ENCODE measurements at regions not wholly inside any gene's neighbourhood (a gene's known extent, or its start where the extent isn't known, plus 50 kb on each side); places are given as distances from the start of the nearest gene placed in this dataset.

GRCh38 chr3:40660554-40660953 is 135.8 kb downstream of the ZNF621 start:
- no peak overlapping the region for H3K27ac ChIP-seq
- no peaks in the 10 kb centered on the region for H3K4me1 ChIP-seq
- 95 to 96% methylated on average over 1 of the region's 1 CpG for WGBS, 2 donors
- intact Hi-C loops (cut with DNase I), result no loop called here
- TF ChIP-seq, protein P1, sequence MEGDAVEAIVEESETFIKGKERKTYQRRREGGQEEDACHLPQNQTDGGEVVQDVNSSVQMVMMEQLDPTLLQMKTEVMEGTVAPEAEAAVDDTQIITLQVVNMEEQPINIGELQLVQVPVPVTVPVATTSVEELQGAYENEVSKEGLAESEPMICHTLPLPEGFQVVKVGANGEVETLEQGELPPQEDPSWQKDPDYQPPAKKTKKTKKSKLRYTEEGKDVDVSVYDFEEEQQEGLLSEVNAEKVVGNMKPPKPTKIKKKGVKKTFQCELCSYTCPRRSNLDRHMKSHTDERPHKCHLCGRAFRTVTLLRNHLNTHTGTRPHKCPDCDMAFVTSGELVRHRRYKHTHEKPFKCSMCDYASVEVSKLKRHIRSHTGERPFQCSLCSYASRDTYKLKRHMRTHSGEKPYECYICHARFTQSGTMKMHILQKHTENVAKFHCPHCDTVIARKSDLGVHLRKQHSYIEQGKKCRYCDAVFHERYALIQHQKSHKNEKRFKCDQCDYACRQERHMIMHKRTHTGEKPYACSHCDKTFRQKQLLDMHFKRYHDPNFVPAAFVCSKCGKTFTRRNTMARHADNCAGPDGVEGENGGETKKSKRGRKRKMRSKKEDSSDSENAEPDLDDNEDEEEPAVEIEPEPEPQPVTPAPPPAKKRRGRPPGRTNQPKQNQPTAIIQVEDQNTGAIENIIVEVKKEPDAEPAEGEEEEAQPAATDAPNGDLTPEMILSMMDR (IDR thresholded peaks at IDR 0.05), result no peak
- no peak for TF ChIP-seq POLR2A (IDR thresholded peaks at IDR 0.05)
- no peaks in the 10 kb centered on the region for H3K36me3 ChIP-seq
- no peaks in the 10 kb centered on the region for H3K9me3 ChIP-seq
- no peak overlapping the region for H3K4me3 ChIP-seq (replicated peaks in 1 of 3)
- no peak for DNase-seq
- no peaks in the 10 kb centered on the region for H3K27me3 ChIP-seq

DNA sequence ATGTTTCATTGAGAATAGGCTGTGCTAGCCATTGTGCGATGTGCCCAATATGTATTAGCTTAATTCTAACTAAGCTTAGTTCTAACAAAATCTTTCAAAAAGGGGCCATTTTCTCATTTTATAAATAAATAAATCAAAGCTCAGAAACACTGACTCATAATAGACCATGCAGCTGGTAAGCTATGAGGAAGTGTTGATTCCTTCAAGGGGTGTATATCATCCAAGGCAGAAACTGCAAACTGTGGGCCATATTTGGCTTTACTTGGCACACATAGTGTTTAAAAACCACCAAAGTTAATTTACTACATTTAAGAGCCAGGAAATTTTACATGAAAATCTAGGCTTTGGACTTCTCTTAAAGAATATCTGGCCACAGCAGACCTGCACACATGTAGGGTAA is 136.5 kb downstream of the ZNF621 start:
- no peak for TF ChIP-seq POLR2A (IDR thresholded peaks at IDR 0.05)
- TF ChIP-seq, protein P1 (IDR thresholded peaks at IDR 0.05), result no peak
- Histone ChIP-seq H3K9me3 (no peaks in the 10 kb centered on the region), H3K4me3 (replicated peaks in 1 of 3) (no peak overlapping the region), H3K4me1 (no peaks in the 10 kb centered on the region), H3K36me3 (no peaks in the 10 kb centered on the region), H3K27me3 (no peaks in the 10 kb centered on the region), H3K27ac (no peak overlapping the region)
- intact Hi-C loops (cut with DNase I), result no loop called here
- no peak for DNase-seq
- WGBS, 2 donors, result 97 to 100% methylated on average over 1 of the region's 1 CpG

DNA sequence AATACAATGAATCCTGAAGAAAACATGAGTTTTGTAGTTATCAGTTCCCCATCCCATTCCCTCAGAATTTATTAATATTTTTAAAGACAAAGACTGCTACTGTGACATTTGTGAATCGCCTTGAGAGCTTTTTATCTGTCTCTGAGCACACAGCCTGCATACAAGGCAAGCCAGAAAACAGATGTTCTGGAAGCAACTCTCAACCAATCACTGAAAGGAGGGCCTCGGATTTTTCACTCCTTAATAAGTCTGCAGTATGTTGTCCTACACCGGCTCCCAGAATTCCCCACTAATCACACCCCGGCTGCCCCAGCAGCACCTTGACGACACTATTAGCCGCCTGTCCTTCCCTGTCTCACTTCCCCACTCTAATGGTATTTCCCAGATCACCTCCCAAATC is 138.5 kb downstream of the ZNF621 start:
- intact Hi-C loops (cut with DNase I), result no loop called here
- no peaks in the 10 kb centered on the region for H3K36me3 ChIP-seq
- no peaks in the 10 kb centered on the region for H3K27me3 ChIP-seq
- 84 to 88% methylated on average over 6 of the region's 6 CpGs for whole genome bisulfite sequencing, 2 donors
- no peak overlapping the region for H3K4me3 ChIP-seq (replicated peaks in 1 of 3)
- no peak for DNase-seq
- no peaks in the 10 kb centered on the region for H3K9me3 ChIP-seq
- H3K4me1 ChIP-seq, result no peaks in the 10 kb centered on the region
- no peak overlapping the region for H3K27ac ChIP-seq
- TF ChIP-seq, protein P1 (IDR thresholded peaks at IDR 0.05), result no peak
- no peak for TF ChIP-seq POLR2A (IDR thresholded peaks at IDR 0.05)

- Histone ChIP-seq H3K9me3 (no peaks in the 10 kb centered on the region), H3K27ac (no peak overlapping the region), H3K4me3 (replicated peaks in 1 of 3) (no peak overlapping the region), H3K36me3 (no peaks in the 10 kb centered on the region), H3K27me3 (no peaks in the 10 kb centered on the region), H3K4me1 (no peaks in the 10 kb centered on the region)
- no peak for TF ChIP-seq POLR2A (IDR thresholded peaks at IDR 0.05)
- TF ChIP-seq, protein P1 (IDR thresholded peaks at IDR 0.05), result no peak
- no peak for DNase-seq
- 95 to 96% methylated on average over 5 of the region's 5 CpGs for WGBS, 2 donors
- intact Hi-C loops (cut with DNase I), result no loop called here
Measured at GRCh38 chr3:40669176-40669575, 144.4 kb downstream of the ZNF621 start.

DNA sequence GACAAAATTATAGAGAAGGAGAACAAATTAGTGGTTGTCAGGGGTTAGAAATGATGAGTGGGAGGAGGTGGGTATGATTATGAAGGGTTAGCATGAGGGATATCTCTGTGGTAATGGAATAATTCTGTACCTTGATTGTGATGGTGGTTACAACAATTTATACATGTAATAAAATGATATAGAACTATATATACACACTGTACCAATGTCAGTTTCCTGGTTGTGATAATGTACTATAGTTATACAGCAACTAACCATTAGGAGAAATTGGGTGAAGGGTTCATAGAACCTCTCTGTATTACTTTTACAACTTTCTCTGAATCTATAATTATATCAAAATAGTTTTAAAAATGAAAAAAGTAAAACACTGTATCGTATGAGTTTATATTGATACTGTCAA is 148.1 kb downstream of the ZNF621 start:
- no peak for DNase-seq
- Histone ChIP-seq H3K27me3 (no peaks in the 10 kb centered on the region), H3K36me3 (no peaks in the 10 kb centered on the region), H3K4me1 (no peaks in the 10 kb centered on the region), H3K4me3 (replicated peaks in 1 of 3) (no peak overlapping the region), H3K27ac (no peak overlapping the region), H3K9me3 (no peaks in the 10 kb centered on the region)
- TF ChIP-seq POLR2A (IDR thresholded peaks at IDR 0.05), result no peak
- intact Hi-C loops (cut with DNase I), result no loop called here
- 94 to 97% methylated on average over 1 of the region's 1 CpG for WGBS, 2 donors

GRCh38 chr3:40677321-40677720 is 152.6 kb downstream of the ZNF621 start:
- Histone ChIP-seq H3K4me3 (replicated peaks in 1 of 3) (no peak overlapping the region), H3K9me3 (no peaks in the 10 kb centered on the region), H3K36me3 (no peaks in the 10 kb centered on the region), H3K27ac (no peak overlapping the region), H3K4me1 (no peaks in the 10 kb centered on the region), H3K27me3 (no peaks in the 10 kb centered on the region)
- no peak for TF ChIP-seq POLR2A (IDR thresholded peaks at IDR 0.05)
- TF ChIP-seq, protein P1 (IDR thresholded peaks at IDR 0.05), result no peak
- DNase-seq, result no peak
- 85 to 88% methylated on average over 3 of the region's 3 CpGs for WGBS, 2 donors
- intact Hi-C loops (cut with DNase I), result no loop called here

All from thyroid gland (tissue), 4 donors.